SK-N-MC (cell line): ENCODE measurements at regions not wholly inside any gene's neighbourhood (a gene's known extent, or its start where the extent isn't known, plus 50 kb on each side); places are given as distances from the start of the nearest gene placed in this dataset.

Experiments used
- EZH2 ChIP-seq: fragments of 200-600 bp; sonication (generic); IDR thresholded peaks from one replicate; pipeline ENCODE4 v1.6.1; 2017; ENCODE audit warnings: antibody characterized with exemption
- POLR2AphosphoS5 ChIP-seq: IDR thresholded peaks from 2 replicates; pipeline ENCODE4 v1.6.1; 2012; ENCODE audit warnings: mild to moderate bottlenecking, low read depth, low read length, borderline replicate concordance

DNA sequence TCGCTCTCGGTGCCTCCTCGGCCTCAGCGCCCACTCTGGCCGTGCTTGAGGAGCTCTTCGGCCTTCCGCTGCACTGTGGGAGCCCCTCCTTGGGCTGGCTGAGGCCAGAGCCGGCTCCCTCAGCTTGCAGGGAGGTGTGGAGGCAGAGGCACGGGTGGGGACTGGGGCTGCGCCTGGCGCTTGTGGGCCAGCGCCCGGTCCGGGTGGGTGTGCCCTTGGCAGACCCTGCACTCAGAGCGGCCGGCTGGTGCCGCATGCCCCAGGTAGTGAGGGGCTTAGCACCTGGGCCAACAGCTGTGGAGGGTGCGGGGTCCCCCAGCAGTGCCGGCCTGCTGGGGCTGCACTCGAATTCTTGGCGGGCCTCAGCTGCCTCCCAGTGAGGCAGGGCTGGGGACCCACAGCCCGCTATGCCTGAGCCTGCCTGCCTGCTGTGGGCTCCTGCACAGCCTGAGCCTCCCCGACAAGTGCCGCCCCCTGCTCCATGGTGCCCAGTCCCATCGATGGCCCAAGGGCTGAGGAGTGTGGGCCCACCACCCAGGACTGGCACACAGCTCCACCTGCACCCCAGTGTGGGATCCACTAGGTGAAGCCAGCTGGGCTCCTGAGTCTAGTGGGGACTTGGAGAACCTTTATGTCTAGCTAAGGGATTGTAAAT lies 2085.2 kb upstream of the ACO1 start:
- TF ChIP-seq POLR2AphosphoS5 = no peak
- no peak for TF ChIP-seq EZH2
